NCI-H2196 (cell line): ENCODE measurements at regions not wholly inside any gene's neighbourhood (a gene's known extent, or its start where the extent isn't known, plus 50 kb on each side); places are given as distances from the start of the nearest gene placed in this dataset.

Source experiments
- DNase-seq: peaks from one replicate; lab custom pipeline; 2025; ENCODE audit not compliant: unreplicated experiment; lab: John Stamatoyannopoulos, UW

DNA sequence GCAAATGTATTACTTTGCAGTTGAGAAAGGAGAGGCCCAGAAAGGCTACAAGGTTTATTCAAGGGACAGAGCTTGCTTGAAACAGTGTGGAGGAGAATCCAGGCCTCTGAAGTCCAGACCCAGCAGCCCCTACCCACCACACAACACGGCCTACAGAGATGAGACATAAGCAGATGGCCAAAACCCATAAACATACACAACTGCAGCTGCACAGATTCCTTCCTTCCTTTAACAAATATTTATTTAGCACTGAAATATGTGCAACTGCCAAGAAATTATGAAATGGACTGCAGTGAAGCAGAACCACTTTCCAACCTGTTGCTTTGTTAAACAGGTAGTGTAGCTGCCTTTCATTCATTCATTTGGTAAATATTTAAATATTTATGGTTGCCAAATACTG, 122.3 kb downstream of the SPATA19 start:
- peak; percentile 10 for DNase-seq

GRCh38 chr11:133720951-133721350, 124.4 kb downstream of the SPATA19 start:
- no peak for DNase-seq

DNA sequence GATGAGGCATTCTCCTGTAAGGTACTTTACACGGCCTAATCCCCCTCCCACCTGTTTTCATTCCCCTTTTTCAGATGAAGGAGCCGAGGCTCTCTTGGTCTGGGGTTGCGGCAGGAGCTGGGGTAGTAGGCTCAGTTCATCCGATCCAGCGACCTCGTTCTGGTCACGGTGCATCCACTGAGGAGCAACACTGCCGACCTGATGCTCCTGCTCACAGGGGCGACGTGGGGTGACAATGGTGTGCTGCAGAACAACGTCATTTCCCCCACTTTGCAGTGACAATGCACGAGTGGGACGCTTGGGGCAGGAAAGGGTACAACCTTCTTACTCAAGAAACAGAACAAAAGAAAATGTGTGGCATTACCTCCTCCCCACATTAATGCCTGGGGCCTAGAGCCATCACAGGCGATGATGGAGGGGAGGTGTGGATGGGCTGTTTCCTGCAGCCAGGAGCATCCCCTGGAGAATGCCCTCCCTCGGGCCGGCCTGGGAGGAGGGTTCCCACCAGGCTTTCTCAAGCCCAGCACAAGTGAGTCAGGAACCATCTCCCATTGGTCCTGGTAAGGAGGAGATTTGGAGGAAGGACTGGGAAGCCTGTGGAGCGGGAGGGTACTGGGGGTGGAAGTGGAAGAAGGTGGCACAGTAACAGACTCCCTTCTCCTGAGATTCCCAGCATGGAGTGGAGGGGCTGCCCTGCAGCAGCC, 125.6 kb downstream of the SPATA19 start:
- no peak for DNase-seq

DNA sequence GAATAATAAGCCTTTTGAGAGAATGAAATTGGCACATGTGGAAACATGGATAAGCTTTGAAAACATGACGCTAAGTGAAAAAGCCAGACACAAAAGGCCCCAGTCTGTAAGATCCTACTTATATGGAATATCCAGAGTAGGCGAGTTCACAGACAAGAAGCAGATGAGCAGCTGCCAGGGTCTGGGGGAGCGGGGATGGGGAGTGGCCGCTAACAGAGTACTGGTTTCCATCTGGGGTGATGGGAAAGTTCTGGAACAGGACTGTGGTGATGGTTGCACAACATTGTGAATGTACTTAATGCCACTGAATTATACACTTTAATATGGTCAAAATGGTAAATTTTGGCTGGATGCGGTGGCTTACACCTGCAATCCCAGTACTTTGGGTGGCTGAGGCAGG, 126.5 kb downstream of the SPATA19 start:
- no peak for DNase-seq

DNA sequence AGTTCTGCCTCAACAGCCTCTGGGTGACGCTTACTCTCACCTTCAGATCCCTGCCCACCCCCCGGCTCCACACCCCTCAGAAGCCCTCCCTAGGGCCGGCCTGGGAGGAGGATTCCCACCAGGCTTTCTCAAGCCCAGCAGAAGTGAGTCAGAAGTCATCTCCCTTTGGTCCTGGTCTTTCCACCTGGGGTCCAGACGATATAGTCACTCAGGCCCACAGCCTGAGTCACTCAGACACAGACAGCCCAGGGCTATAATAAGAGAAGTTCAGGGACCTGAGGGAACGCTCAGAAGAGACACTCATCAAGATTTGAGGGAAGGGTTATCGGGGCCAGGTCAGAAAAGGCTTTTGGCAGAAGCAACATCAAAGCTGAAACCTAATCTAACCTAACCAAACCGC, 127.1 kb downstream of the SPATA19 start:
- DNase-seq = no peak

- no peak for DNase-seq
Observed at GRCh38 chr11:133716602-133717001, 128.7 kb downstream of the SPATA19 start.

GRCh38 chr11:133715602-133716001, 129.7 kb downstream of the SPATA19 start:
- DNase-seq = no peak

DNA sequence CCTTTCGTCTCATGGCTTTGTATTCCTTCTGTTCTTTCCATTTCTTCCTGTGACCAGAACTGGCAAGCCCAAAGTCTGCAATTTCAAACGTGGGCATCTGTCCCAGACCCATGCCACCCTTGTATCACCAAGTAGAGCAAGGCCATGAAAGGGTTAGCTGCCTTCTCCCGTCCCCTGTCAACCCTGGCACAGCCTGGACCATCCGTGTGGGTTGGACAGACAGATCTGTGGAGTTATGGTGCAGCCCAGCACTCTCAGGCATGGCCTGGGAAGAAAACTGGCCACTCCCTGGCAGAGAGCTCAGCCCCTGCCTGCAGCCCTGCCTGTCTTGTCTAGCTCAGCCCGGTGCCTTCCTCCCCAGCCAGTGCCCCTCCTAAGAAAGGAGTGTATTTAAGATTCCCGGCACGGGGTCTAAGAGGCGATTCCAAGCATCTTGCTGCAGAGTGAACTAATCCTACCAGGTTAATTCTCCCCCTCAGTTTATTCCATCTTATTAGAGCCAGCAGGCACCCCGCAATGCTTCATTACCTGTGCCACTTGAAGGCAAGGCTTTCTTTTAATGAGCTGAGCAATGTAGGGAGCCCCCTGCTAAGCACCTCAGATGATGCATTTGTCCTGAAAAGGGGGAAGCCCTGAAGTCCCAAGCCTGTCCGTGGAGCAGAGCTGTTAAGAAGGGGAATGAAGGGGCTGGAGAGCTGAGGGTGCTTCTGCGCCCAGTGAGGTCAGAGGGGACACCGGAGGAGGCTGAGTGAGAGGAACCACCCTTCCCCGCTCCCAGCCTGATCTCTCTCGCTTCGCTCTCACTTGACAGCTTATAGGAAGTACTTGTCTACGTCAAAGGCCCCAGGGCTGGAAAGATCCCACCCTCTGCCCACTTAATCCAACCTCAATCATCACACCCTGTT, 130.6 kb downstream of the SPATA19 start:
- DNase-seq = no peak

- no peak for DNase-seq
Observed at GRCh38 chr11:133713844-133714243, 131.5 kb downstream of the SPATA19 start.

DNA sequence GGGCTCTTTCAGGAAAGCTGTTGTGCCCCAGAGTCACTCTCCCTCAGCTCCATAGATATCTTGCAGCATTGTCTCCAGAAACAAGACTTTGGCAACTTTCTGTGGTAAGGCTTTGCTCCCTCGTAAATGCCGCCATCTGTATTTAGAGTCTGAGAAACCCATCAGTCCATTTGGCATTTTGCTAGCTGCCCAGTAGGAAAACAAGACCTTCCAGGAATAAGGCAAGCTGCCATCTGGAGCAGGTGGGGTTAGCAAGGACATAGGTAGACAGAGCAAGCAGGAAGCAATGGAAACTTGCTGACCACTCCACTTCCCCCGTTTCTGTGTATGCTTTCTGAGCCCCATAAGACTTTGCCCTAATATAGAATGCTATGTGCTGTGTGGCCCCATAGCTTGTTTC, 131.9 kb downstream of the SPATA19 start:
- no peak for DNase-seq

DNA sequence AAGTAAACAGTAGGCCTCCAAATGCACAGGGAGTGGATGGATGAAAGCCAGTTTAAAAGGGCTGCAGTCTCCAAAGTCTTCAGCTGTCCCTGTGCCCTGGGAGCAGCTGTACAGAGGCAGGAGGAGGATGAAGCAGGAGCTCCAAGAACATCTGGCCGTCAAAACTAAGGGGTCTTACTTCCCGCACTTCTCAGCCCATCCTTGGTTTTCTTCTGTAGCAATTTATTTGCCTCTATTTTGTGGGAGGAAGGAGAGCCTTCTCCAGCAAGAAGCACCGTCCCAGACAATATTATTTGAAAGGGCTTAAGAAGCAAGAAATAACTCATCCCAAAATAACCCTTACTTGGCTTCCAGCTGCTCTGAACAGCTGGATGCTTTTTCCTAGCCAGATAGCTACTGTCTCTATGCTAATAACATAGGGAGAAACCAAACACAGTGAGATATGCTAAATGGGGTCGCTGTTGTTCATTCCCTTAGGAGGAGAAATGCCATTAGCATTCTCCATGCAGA, 133.2 kb downstream of the SPATA19 start:
- no peak for DNase-seq

- no peak for DNase-seq
Observed at GRCh38 chr11:133711545-133711944, 133.8 kb downstream of the SPATA19 start.

- DNase-seq = no peak
Observed at GRCh38 chr11:133710681-133711240, 134.6 kb downstream of the SPATA19 start.

GRCh38 chr11:133710241-133710640, 135.1 kb downstream of the SPATA19 start:
- no peak for DNase-seq

- DNase-seq = no peak
Observed at GRCh38 chr11:133708547-133709051, 136.7 kb downstream of the SPATA19 start.

DNA sequence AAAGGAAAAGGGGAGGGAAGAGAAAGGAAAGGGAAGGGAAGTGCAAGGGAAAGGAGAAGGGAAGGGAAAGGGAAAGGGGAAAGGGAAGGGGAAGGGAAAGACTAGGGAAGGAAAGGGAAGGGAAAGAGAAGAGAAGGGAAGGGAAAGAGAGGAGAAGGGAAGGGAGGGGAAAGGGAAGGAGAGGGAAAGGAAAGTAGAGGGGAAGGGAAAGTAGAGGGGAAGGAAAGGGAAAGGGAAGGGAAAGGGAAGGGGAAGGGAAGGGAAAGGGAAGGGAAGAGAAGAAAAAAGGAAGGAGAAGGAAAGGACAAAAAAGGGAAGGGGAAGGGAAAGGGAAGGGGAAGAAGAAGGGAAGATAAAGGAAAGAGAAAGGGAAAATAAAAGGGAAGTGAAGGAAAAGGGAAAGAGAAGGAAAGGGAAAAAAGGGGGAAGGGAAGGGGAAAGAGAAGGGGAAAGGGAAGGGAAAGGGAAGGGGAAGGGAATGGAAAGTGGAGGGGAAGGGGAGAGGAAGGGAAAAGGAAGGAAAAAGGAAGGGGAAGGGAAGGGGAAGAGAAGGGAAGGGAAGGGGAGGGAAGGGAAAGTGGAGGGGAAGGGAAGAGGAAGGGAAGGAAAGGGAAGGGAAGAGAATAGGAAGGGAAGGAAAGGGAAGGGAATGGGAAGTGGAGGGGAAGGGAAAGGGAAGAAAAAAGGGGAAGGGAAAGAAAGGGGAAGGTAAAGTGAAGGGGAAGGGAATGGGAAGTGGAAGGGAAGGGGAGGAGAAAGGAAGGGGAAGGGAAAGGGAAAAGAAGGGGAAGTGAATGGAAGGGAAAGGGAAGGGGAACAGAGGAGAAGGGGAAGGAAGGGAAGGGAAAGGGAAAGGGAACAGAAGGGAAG, 138.2 kb downstream of the SPATA19 start:
- no peak for DNase-seq

GRCh38 chr11:133705873-133706272, 139.4 kb downstream of the SPATA19 start:
- no peak for DNase-seq

DNA sequence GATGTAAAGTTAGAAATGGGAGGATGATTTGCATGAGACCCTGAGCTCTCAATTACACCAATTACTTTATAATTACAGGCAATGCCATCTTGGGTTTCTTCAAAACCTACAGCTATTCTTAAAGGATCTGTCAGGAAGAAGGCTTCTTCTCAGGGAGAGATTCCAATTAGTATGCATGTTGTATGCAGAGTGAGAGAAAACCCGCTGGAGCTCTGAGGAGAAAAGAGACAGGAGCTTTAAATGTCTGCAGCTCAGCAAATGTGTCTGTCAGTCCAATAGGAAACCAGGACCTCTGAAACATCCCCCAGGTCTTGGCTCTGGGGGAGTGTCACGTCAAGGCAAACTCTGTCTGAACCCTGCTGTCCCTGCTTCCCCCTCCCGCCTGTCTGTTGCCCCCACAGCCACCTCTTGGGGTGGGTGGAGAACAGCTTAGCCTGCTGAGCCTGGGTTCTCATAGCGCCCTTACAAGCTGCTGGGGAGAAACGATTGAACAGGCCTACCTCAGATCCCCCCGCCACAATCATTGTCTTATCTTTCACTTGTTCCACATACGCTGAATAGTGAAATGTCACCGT, 140.2 kb downstream of the SPATA19 start:
- DNase-seq = no peak

- no peak for DNase-seq
Observed at GRCh38 chr11:133699071-133699470, 146.2 kb downstream of the SPATA19 start.

- no peak for DNase-seq
Observed at GRCh38 chr11:133698654-133699053, 146.7 kb downstream of the SPATA19 start.
